ENCODE measurements at regions not wholly inside any gene's neighbourhood (a gene's known extent, or its start where the extent isn't known, plus 50 kb on each side); places are given as distances from the start of the nearest gene placed in this dataset.
"Not testable (repeated sequence)": the region's sequence is repeated elsewhere in the genome, so short reads cannot be mapped to it uniquely, and the experiment has no call there.

- DNase-seq (ENCODE audit: low read depth), result no peak
Measured at GRCh38 chr2:136324966-136325365, 207.0 kb upstream of the CXCR4 start.

GRCh38 chr2:136323935-136324334, 206.0 kb upstream of the CXCR4 start:
- no peak for DNase-seq (ENCODE audit: low read depth)

- no peak for DNase-seq (ENCODE audit: low read depth)
Measured at GRCh38 chr2:136323195-136323594, 205.2 kb upstream of the CXCR4 start.

- DNase-seq (ENCODE audit: low read depth), result no peak
Measured at GRCh38 chr2:136322428-136322827, 204.5 kb upstream of the CXCR4 start.

GRCh38 chr2:136319651-136320050, 201.7 kb upstream of the CXCR4 start:
- DNase-seq (ENCODE audit: low read depth), result no peak

GRCh38 chr2:136319237-136319636, 201.3 kb upstream of the CXCR4 start:
- no peak for DNase-seq (ENCODE audit: low read depth)

GRCh38 chr2:136314240-136314639, 196.3 kb upstream of the CXCR4 start:
- no peak for DNase-seq (ENCODE audit: low read depth)

GRCh38 chr2:136312568-136312967, 194.6 kb upstream of the CXCR4 start:
- not testable (repeated sequence) for DNase-seq (ENCODE audit: low read depth)

GRCh38 chr2:136310797-136311603, 193.1 kb upstream of the CXCR4 start:
- no peak for DNase-seq (ENCODE audit: low read depth)

- no peak for DNase-seq (ENCODE audit: low read depth)
Measured at GRCh38 chr2:136310005-136310495, 192.1 kb upstream of the CXCR4 start.

- no peak for DNase-seq (ENCODE audit: low read depth)
Measured at GRCh38 chr2:136308611-136309010, 190.7 kb upstream of the CXCR4 start.

GRCh38 chr2:136306836-136307235, 188.9 kb upstream of the CXCR4 start:
- DNase-seq (ENCODE audit: low read depth), result no peak

GRCh38 chr2:136305517-136306192, 187.7 kb upstream of the CXCR4 start:
- no peak for DNase-seq (ENCODE audit: low read depth)

GRCh38 chr2:136301006-136301405, 183.1 kb upstream of the CXCR4 start:
- DNase-seq (ENCODE audit: low read depth), result no peak

GRCh38 chr2:136298631-136299030, 180.7 kb upstream of the CXCR4 start:
- no peak for DNase-seq (ENCODE audit: low read depth)

GRCh38 chr2:136297994-136298393, 180.0 kb upstream of the CXCR4 start:
- DNase-seq (ENCODE audit: low read depth), result no peak

- DNase-seq (ENCODE audit: low read depth), result no peak
Measured at GRCh38 chr2:136297312-136297711, 179.4 kb upstream of the CXCR4 start.

- no peak for DNase-seq (ENCODE audit: low read depth)
Measured at GRCh38 chr2:136295168-136295567, 177.2 kb upstream of the CXCR4 start.

- no peak for DNase-seq (ENCODE audit: low read depth)
Measured at GRCh38 chr2:136291871-136292270, 173.9 kb upstream of the CXCR4 start.

- no peak for DNase-seq (ENCODE audit: low read depth)
Measured at GRCh38 chr2:136290326-136290725, 172.4 kb upstream of the CXCR4 start.

GRCh38 chr2:136288249-136288648, 170.3 kb upstream of the CXCR4 start:
- no peak for DNase-seq (ENCODE audit: low read depth)

GRCh38 chr2:136286423-136286822, 168.5 kb upstream of the CXCR4 start:
- no peak for DNase-seq (ENCODE audit: low read depth)

All from stromal cell of bone marrow (primary cell).